Chondrocyte (in vitro differentiated cells): ENCODE measurements at regions not wholly inside any gene's neighbourhood (a gene's known extent, or its start where the extent isn't known, plus 50 kb on each side); places are given as distances from the start of the nearest gene placed in this dataset.

Experiments used
- DNase-seq: peaks from one replicate; pipeline ENCODE4 v3.0.0; 2021; ENCODE audit warnings: mixed read lengths, low spot score
- H3K27ac Mint-ChIP-seq: one replicate; pipeline ENCODE4 v1.8.0; 2021; ENCODE audit warnings: mild to moderate bottlenecking, moderate library complexity, mixed read lengths; ENCODE audit not compliant: unreplicated experiment
- H3K27me3 Mint-ChIP-seq: 2 replicates; pipeline ENCODE4 v1.8.0; 2021; ENCODE audit warnings: low read depth, mixed read lengths
- H3K36me3 Mint-ChIP-seq: 2 replicates; pipeline ENCODE4 v1.8.0; 2021; ENCODE audit warnings: low read depth, mixed read lengths
- H3K4me1 Mint-ChIP-seq: 2 replicates; pipeline ENCODE4 v1.8.0; 2021; ENCODE audit warnings: low read depth, mild to moderate bottlenecking, mixed read lengths
- H3K4me3 Mint-ChIP-seq: one replicate; pipeline ENCODE4 v1.8.0; 2021; ENCODE audit warnings: mild to moderate bottlenecking, moderate library complexity, mixed read lengths; ENCODE audit not compliant: unreplicated experiment
- H3K9me3 Mint-ChIP-seq: 2 replicates; pipeline ENCODE4 v1.8.0; 2021; ENCODE audit warnings: low read depth, mixed read lengths
- TF ChIP-seq, protein P1 (sequence below): fragments of 200-600 bp; sonication (generic); IDR thresholded peaks from 2 replicates; pipeline ENCODE4 v1.5.0; 2021; ENCODE audit warnings: antibody characterized with exemption, mild to moderate bottlenecking, moderate library complexity

- TF ChIP-seq, protein P1, sequence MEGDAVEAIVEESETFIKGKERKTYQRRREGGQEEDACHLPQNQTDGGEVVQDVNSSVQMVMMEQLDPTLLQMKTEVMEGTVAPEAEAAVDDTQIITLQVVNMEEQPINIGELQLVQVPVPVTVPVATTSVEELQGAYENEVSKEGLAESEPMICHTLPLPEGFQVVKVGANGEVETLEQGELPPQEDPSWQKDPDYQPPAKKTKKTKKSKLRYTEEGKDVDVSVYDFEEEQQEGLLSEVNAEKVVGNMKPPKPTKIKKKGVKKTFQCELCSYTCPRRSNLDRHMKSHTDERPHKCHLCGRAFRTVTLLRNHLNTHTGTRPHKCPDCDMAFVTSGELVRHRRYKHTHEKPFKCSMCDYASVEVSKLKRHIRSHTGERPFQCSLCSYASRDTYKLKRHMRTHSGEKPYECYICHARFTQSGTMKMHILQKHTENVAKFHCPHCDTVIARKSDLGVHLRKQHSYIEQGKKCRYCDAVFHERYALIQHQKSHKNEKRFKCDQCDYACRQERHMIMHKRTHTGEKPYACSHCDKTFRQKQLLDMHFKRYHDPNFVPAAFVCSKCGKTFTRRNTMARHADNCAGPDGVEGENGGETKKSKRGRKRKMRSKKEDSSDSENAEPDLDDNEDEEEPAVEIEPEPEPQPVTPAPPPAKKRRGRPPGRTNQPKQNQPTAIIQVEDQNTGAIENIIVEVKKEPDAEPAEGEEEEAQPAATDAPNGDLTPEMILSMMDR, result no peak
- Mint-ChIP-seq H3K9me3 (no peaks in the 10 kb centered on the region), H3K4me1 (peaks cover 21% of the 10 kb centered on the region), H3K27me3 (no peaks in the 10 kb centered on the region), H3K27ac (no peak overlapping the region), H3K36me3 (no peaks in the 10 kb centered on the region), H3K4me3 (no peak overlapping the region)
- DNase-seq, result no peak
Measured at GRCh38 chr5:56692359-56693219, 122.8 kb upstream of the MAP3K1 start.

- Mint-ChIP-seq H3K4me1 (no peaks in the 10 kb centered on the region), H3K4me3 (no peak overlapping the region), H3K27me3 (no peaks in the 10 kb centered on the region), H3K36me3 (no peaks in the 10 kb centered on the region), H3K9me3 (no peaks in the 10 kb centered on the region), H3K27ac (no peak overlapping the region)
- DNase-seq, result no peak
- TF ChIP-seq, protein P1, result no peak
Measured at GRCh38 chr5:56688402-56688801, 126.9 kb upstream of the MAP3K1 start.

DNA sequence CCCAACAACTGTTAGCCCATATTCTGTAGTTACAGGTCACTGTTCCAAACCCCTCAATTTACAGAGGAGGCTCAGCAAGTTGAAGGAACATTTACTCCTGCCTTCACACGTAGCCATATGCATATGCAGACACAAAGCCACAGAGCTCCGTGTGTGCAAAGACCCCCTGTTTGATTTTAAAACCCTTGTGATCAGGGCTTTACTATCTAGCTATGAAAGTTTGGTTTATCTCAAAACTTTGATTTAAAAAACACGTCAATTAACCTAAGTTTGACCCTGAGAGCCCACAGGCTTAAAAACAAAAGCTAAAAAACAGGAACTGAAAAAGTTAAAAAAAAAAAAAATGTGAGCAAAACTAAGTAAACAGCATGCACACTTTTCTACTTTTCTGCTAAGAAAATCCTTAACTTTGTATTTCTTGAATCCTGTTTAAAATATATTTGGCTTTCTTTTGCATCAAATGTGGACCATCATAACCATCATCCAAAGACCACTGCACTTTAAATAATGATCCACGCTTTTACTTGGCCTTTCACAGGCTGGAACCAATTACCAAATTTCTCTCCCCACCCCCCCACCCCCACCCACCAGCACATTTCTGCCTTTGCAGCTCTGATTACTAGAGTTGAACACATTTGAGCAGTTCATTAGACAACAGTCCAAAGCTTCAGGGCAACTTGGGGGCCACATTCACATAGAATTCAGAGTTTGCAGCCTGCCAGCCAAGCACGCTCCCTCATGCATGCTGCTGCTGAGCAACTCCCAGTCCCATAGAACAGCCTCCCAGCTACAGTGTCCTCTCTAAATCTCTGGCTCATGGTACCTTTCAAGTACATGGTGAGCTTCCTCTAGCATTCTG, 128.8 kb upstream of the MAP3K1 start:
- Mint-ChIP-seq H3K9me3 (no peaks in the 10 kb centered on the region), H3K27ac (no peak overlapping the region), H3K27me3 (no peaks in the 10 kb centered on the region), H3K4me3 (no peak overlapping the region), H3K4me1 (peaks cover 4% of the 10 kb centered on the region), H3K36me3 (no peaks in the 10 kb centered on the region)
- TF ChIP-seq, protein P1, result no peak
- DNase-seq, result no peak

GRCh38 chr5:56685503-56686217, 129.7 kb upstream of the MAP3K1 start:
- no peak for DNase-seq
- TF ChIP-seq, protein P1, result no peak
- Mint-ChIP-seq H3K4me3 (no peak overlapping the region), H3K36me3 (no peaks in the 10 kb centered on the region), H3K27ac (no peak overlapping the region), H3K9me3 (no peaks in the 10 kb centered on the region), H3K27me3 (no peaks in the 10 kb centered on the region), H3K4me1 (peaks cover 13% of the 10 kb centered on the region)

DNA sequence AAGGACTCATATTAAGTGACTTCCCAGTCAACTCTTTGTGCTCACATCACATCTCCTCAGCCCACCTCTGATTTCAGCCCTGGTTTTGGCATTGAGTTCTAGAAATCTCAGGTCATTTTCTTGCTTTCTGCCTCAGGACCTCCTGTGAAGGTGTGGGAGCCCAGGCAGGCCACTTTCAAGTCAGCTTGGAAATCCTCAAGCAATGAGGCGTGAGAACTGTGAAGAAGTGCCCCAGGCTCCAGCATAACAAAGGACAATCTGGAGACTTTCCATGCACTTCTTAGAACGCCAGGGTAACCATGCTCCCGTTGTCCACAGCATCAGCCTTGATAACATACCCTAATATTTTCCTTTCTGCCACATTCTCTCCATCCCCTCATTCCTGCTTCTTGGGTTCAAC, 131.2 kb upstream of the MAP3K1 start:
- Mint-ChIP-seq H3K27ac (no peak overlapping the region), H3K9me3 (no peaks in the 10 kb centered on the region), H3K36me3 (no peaks in the 10 kb centered on the region), H3K4me1 (peaks cover 19% of the 10 kb centered on the region), H3K27me3 (no peaks in the 10 kb centered on the region), H3K4me3 (no peak overlapping the region)
- DNase-seq, result no peak
- TF ChIP-seq, protein P1, result no peak
